WTC11 (cell line): ENCODE measurements at regions not wholly inside any gene's neighbourhood (a gene's known extent, or its start where the extent isn't known, plus 50 kb on each side); places are given as distances from the start of the nearest gene placed in this dataset.

Experiments used
- CREB1 ChIP-seq: sonication (generic); formaldehyde crosslinking; IDR thresholded peaks from 2 replicates; pipeline ENCODE4 v1.8.0; 2023; ENCODE audit warnings: mild to moderate bottlenecking, missing genetic modification reagents
- CTCF ChIP-seq: fragments of 200-600 bp; IDR thresholded peaks from 2 replicates; pipeline ENCODE4 v1.8.0; 2022; ENCODE audit warnings: antibody characterized with exemption
- GABPB1 ChIP-seq: sonication (generic); formaldehyde crosslinking; IDR thresholded peaks from 2 replicates; pipeline ENCODE4 v1.8.1; 2023; ENCODE audit warnings: mild to moderate bottlenecking, missing genetic modification reagents
- JUN ChIP-seq: sonication (generic); formaldehyde crosslinking; IDR thresholded peaks from 2 replicates; pipeline ENCODE4 v1.8.0; 2023; ENCODE audit warnings: mild to moderate bottlenecking, missing genetic modification reagents
- MYBL2 ChIP-seq: sonication (generic); formaldehyde crosslinking; IDR thresholded peaks from 2 replicates; pipeline ENCODE4 v1.8.1; 2023; ENCODE audit warnings: mild to moderate bottlenecking, moderate library complexity, missing genetic modification reagents
- NFYB ChIP-seq: sonication (generic); formaldehyde crosslinking; conservative IDR thresholded peaks from 2 replicates; pipeline ENCODE4 v1.8.0; 2022; ENCODE audit warnings: low read depth, missing genetic modification reagents
- SP1 ChIP-seq: sonication (generic); formaldehyde crosslinking; conservative IDR thresholded peaks from 2 replicates; pipeline ENCODE4 v1.8.1; 2022; ENCODE audit warnings: missing genetic modification reagents
- ZNF121 ChIP-seq: sonication (generic); formaldehyde crosslinking; IDR thresholded peaks from 2 replicates; pipeline ENCODE4 v1.8.0; 2023; ENCODE audit warnings: missing genetic modification reagents
- ZNF232 ChIP-seq: sonication (generic); formaldehyde crosslinking; IDR thresholded peaks from 2 replicates; pipeline ENCODE4 v1.8.0; 2022; ENCODE audit warnings: mild to moderate bottlenecking, missing genetic modification reagents
- ZNF416 ChIP-seq: fragments of 250-450 bp; sonication (Bioruptor Pico); IDR thresholded peaks from 2 replicates; pipeline ENCODE4 v1.9.0; 2021; ENCODE audit warnings: mild to moderate bottlenecking, inconsistent platforms
- TF ChIP-seq, protein P1 (sequence below): sonication (generic); formaldehyde crosslinking; IDR thresholded peaks from 2 replicates; pipeline ENCODE4 v1.8.1; 2023; ENCODE audit warnings: mild to moderate bottlenecking, moderate library complexity, missing genetic modification reagents
- TF ChIP-seq, protein P2 (sequence below): sonication (generic); formaldehyde crosslinking; IDR thresholded peaks from 2 replicates; pipeline ENCODE4 v1.8.1; 2023; ENCODE audit warnings: mild to moderate bottlenecking, missing genetic modification reagents
- TF ChIP-seq, protein P3 (sequence below): sonication (generic); formaldehyde crosslinking; IDR thresholded peaks from 2 replicates; pipeline ENCODE4 v1.8.1; 2023; ENCODE audit warnings: mild to moderate bottlenecking, missing genetic modification reagents

- TF ChIP-seq CTCF (no peak), ZNF232 (CRISPR knock-in tag) (no peak), MYBL2 (no peak), ZNF416 (CRISPR knock-in tag) (no peak), ZNF121 (CRISPR knock-in tag) (no peak), CREB1 (no peak), SP1 (CRISPR knock-in tag) (no peak), GABPB1 (no peak), JUN (CRISPR knock-in tag) (no peak), NFYB (CRISPR knock-in tag) (no peak)
- TF ChIP-seq, protein P1, sequence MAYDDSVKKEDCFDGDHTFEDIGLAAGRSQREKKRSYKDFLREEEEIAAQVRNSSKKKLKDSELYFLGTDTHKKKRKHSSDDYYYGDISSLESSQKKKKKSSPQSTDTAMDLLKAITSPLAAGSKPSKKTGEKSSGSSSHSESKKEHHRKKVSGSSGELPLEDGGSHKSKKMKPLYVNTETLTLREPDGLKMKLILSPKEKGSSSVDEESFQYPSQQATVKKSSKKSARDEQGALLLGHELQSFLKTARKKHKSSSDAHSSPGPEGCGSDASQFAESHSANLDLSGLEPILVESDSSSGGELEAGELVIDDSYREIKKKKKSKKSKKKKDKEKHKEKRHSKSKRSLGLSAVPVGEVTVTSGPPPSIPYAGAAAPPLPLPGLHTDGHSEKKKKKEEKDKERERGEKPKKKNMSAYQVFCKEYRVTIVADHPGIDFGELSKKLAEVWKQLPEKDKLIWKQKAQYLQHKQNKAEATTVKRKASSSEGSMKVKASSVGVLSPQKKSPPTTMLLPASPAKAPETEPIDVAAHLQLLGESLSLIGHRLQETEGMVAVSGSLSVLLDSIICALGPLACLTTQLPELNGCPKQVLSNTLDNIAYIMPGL (CRISPR knock-in tag) = no peak
- TF ChIP-seq, protein P2, sequence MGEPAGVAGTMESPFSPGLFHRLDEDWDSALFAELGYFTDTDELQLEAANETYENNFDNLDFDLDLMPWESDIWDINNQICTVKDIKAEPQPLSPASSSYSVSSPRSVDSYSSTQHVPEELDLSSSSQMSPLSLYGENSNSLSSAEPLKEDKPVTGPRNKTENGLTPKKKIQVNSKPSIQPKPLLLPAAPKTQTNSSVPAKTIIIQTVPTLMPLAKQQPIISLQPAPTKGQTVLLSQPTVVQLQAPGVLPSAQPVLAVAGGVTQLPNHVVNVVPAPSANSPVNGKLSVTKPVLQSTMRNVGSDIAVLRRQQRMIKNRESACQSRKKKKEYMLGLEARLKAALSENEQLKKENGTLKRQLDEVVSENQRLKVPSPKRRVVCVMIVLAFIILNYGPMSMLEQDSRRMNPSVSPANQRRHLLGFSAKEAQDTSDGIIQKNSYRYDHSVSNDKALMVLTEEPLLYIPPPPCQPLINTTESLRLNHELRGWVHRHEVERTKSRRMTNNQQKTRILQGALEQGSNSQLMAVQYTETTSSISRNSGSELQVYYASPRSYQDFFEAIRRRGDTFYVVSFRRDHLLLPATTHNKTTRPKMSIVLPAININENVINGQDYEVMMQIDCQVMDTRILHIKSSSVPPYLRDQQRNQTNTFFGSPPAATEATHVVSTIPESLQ = no peak
- TF ChIP-seq, protein P3, sequence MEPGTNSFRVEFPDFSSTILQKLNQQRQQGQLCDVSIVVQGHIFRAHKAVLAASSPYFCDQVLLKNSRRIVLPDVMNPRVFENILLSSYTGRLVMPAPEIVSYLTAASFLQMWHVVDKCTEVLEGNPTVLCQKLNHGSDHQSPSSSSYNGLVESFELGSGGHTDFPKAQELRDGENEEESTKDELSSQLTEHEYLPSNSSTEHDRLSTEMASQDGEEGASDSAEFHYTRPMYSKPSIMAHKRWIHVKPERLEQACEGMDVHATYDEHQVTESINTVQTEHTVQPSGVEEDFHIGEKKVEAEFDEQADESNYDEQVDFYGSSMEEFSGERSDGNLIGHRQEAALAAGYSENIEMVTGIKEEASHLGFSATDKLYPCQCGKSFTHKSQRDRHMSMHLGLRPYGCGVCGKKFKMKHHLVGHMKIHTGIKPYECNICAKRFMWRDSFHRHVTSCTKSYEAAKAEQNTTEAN (CRISPR knock-in tag) = no peak
These were observed 87.0 kb upstream of the FAT1 start for GRCh38 chr4:186810613-186811150.
